ENCODE measurements at regions not wholly inside any gene's neighbourhood (a gene's known extent, or its start where the extent isn't known, plus 50 kb on each side); places are given as distances from the start of the nearest gene placed in this dataset.

DNA sequence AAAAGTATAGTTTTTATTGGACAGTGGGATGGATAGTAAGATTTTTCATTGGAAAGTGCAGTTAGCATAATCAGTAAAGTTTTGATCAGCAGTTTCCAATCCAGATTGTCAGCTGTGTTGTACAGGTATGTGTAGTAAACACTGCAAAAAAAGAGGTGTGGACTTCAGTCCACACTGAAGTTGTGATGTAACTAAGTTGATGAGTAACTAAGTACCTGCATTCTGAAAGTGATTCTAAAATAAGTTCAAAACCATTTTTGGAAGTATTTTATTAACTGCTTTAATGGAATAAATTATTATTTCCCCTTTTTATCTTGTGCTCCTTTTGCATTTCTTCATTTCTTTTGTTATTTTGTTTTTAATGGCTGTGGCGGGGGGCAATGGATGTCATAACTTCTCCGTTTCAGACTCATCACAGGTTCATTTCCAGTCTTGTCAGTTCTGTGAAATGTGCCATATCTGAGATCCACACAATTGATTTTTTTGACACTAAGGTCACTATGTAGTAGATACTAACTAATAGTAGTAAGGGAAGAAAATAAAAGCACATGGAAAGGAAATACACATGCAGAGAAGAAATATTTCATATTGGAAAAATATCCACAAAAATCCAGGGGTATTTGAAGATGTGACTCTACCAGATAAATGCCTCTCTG is 247.5 kb downstream of the GABRG1 start:
- TF ChIP-seq TAF1 (IDR thresholded peaks at IDR 0.05; ENCODE audit: low read depth) (no peak), YY1 (IDR thresholded peaks at IDR 0.05; ENCODE audit: low read depth) (no peak)

All from Ishikawa (cell line).